ENCODE measurements at regions not wholly inside any gene's neighbourhood (a gene's known extent, or its start where the extent isn't known, plus 50 kb on each side); places are given as distances from the start of the nearest gene placed in this dataset.

GRCh38 chr9:16278326-16278999, 592.0 kb downstream of the BNC2 start:
- no peak overlapping the region for H3K9ac ChIP-seq (ENCODE audit: low read depth, low read length)
- no peak for ATAC-seq (ENCODE audit: insufficient read depth, low read depth)
- no peak overlapping the region for H3K4me3 ChIP-seq (ENCODE audit: low read depth in 1 of 2, low read length in 2 of 2)
- H4K20me1 ChIP-seq (ENCODE audit: insufficient read depth, low read length): no peaks in the 10 kb centered on the region
- no peaks in the 10 kb centered on the region for H3K27me3 ChIP-seq (ENCODE audit: insufficient read depth, low read length, poor library complexity)
- H3K9me3 ChIP-seq (ENCODE audit: insufficient read depth, low read length, severe bottlenecking): no peaks in the 10 kb centered on the region
- no peak overlapping the region for H3K4me2 ChIP-seq (ENCODE audit: insufficient read depth, low read length)
- H3K27ac ChIP-seq (ENCODE audit: low read length): no peak overlapping the region
- H3K4me1 ChIP-seq (ENCODE audit: insufficient read depth, low read length): no peaks in the 10 kb centered on the region
- H3K36me3 ChIP-seq (ENCODE audit: insufficient read depth, low read length): no peaks in the 10 kb centered on the region
- no peak overlapping the region for H2AFZ ChIP-seq (ENCODE audit: low read depth, low read length)
- no peak for DNase-seq
- no peaks in the 10 kb centered on the region for H3K79me2 ChIP-seq (ENCODE audit: insufficient read depth, low read length)
- TF ChIP-seq CTCF (IDR thresholded peaks at IDR 0.05; ENCODE audit: borderline replicate concordance, extremely low read depth, low read length, poor library complexity, severe bottlenecking) (no peak), EZH2 (IDR thresholded peaks at IDR 0.05; ENCODE audit: borderline replicate concordance, low read depth, low read length, severe bottlenecking) (no peak)

GRCh38 chr9:16281707-16282106, 588.8 kb downstream of the BNC2 start:
- no peaks in the 10 kb centered on the region for H3K79me2 ChIP-seq (ENCODE audit: insufficient read depth, low read length)

GRCh38 chr9:16282216-16282615, 588.3 kb downstream of the BNC2 start:
- Histone ChIP-seq H3K36me3 (ENCODE audit: insufficient read depth, low read length) (no peaks in the 10 kb centered on the region), H3K79me2 (ENCODE audit: insufficient read depth, low read length) (no peaks in the 10 kb centered on the region), H2AFZ (ENCODE audit: low read depth, low read length) (no peak overlapping the region), H3K27me3 (ENCODE audit: insufficient read depth, low read length, poor library complexity) (no peaks in the 10 kb centered on the region), H3K27ac (ENCODE audit: low read length) (no peak overlapping the region), H4K20me1 (ENCODE audit: insufficient read depth, low read length) (no peaks in the 10 kb centered on the region), H3K9me3 (ENCODE audit: insufficient read depth, low read length, severe bottlenecking) (no peaks in the 10 kb centered on the region), H3K4me1 (ENCODE audit: insufficient read depth, low read length) (no peaks in the 10 kb centered on the region), H3K4me3 (ENCODE audit: low read depth in 1 of 2, low read length in 2 of 2) (no peak overlapping the region), H3K9ac (ENCODE audit: low read depth, low read length) (no peak overlapping the region), H3K4me2 (ENCODE audit: insufficient read depth, low read length) (no peak overlapping the region)
- ATAC-seq (ENCODE audit: insufficient read depth, low read depth) (no peak), DNase-seq (no peak)
- TF ChIP-seq EZH2 (IDR thresholded peaks at IDR 0.05; ENCODE audit: borderline replicate concordance, low read depth, low read length, severe bottlenecking) (no peak), CTCF (IDR thresholded peaks at IDR 0.05; ENCODE audit: borderline replicate concordance, extremely low read depth, low read length, poor library complexity, severe bottlenecking) (no peak)

More at GRCh38 chr9:16281707-16282106, 588.8 kb downstream of the BNC2 start:
- Histone ChIP-seq H3K4me3 (ENCODE audit: low read depth in 1 of 2, low read length in 2 of 2) (no peak overlapping the region), H3K4me1 (ENCODE audit: insufficient read depth, low read length) (no peaks in the 10 kb centered on the region), H3K27me3 (ENCODE audit: insufficient read depth, low read length, poor library complexity) (no peaks in the 10 kb centered on the region), H2AFZ (ENCODE audit: low read depth, low read length) (no peak overlapping the region), H3K9ac (ENCODE audit: low read depth, low read length) (no peak overlapping the region), H3K4me2 (ENCODE audit: insufficient read depth, low read length) (no peak overlapping the region), H3K9me3 (ENCODE audit: insufficient read depth, low read length, severe bottlenecking) (no peaks in the 10 kb centered on the region), H3K36me3 (ENCODE audit: insufficient read depth, low read length) (no peaks in the 10 kb centered on the region), H4K20me1 (ENCODE audit: insufficient read depth, low read length) (no peaks in the 10 kb centered on the region), H3K27ac (ENCODE audit: low read length) (no peak overlapping the region)
- ATAC-seq (ENCODE audit: insufficient read depth, low read depth) (no peak), DNase-seq (no peak)
- no peak for TF ChIP-seq EZH2 (IDR thresholded peaks at IDR 0.05; ENCODE audit: borderline replicate concordance, low read depth, low read length, severe bottlenecking)
- TF ChIP-seq CTCF (IDR thresholded peaks at IDR 0.05; ENCODE audit: borderline replicate concordance, extremely low read depth, low read length, poor library complexity, severe bottlenecking): no peak

All from DND-41 (cell line).